ENCODE measurements at regions not wholly inside any gene's neighbourhood (a gene's known extent, or its start where the extent isn't known, plus 50 kb on each side); places are given as distances from the start of the nearest gene placed in this dataset.
"Not testable (repeated sequence)": the region's sequence is repeated elsewhere in the genome, so short reads cannot be mapped to it uniquely, and the experiment has no call there.

GRCh38 chr4:59560141-59560648, 1639.9 kb upstream of the ADGRL3 start:
- H3K27ac ChIP-seq, H3K4me3 ChIP-seq: not testable (repeated sequence)

GRCh38 chr4:59565836-59566235, 1634.3 kb upstream of the ADGRL3 start:
- no peak overlapping the region for H3K4me3 ChIP-seq
- no peak overlapping the region for H3K27ac ChIP-seq

GRCh38 chr4:59570860-59571476, 1629.2 kb upstream of the ADGRL3 start:
- no peak overlapping the region for H3K27ac ChIP-seq

GRCh38 chr4:59571805-59572430, 1628.2 kb upstream of the ADGRL3 start:
- no peak overlapping the region for H3K27ac ChIP-seq
- no peak overlapping the region for H3K4me3 ChIP-seq

More at GRCh38 chr4:59570860-59571476, 1629.2 kb upstream of the ADGRL3 start:
- H3K4me3 ChIP-seq, result no peak overlapping the region

GRCh38 chr4:59583845-59584568, 1616.1 kb upstream of the ADGRL3 start:
- Histone ChIP-seq H3K4me3 (no peak overlapping the region), H3K27ac (no peak overlapping the region)

- no peak overlapping the region for H3K4me3 ChIP-seq
- H3K27ac ChIP-seq, result no peak overlapping the region
Measured at GRCh38 chr4:59597536-59598329, 1602.4 kb upstream of the ADGRL3 start.

GRCh38 chr4:59598330-59598618, 1601.9 kb upstream of the ADGRL3 start:
- Histone ChIP-seq H3K4me3 (no peak overlapping the region), H3K27ac (no peak overlapping the region)

- Histone ChIP-seq H3K4me3 (no peak overlapping the region), H3K27ac (no peak overlapping the region)
Measured at GRCh38 chr4:59608466-59608865, 1591.7 kb upstream of the ADGRL3 start.

GRCh38 chr4:59612235-59612634, 1587.9 kb upstream of the ADGRL3 start:
- H3K4me3 ChIP-seq, result no peak overlapping the region
- no peak overlapping the region for H3K27ac ChIP-seq

- H3K4me3 ChIP-seq, result no peak overlapping the region
- H3K27ac ChIP-seq, result no peak overlapping the region
Measured at GRCh38 chr4:59615316-59615715, 1584.8 kb upstream of the ADGRL3 start.

GRCh38 chr4:59629348-59629747, 1570.8 kb upstream of the ADGRL3 start:
- Histone ChIP-seq H3K27ac (no peak overlapping the region), H3K4me3 (no peak overlapping the region)

- Histone ChIP-seq H3K4me3 (no peak overlapping the region), H3K27ac (no peak overlapping the region)
Measured at GRCh38 chr4:59630235-59630634, 1569.9 kb upstream of the ADGRL3 start.

- no peak overlapping the region for H3K27ac ChIP-seq
- H3K4me3 ChIP-seq, result no peak overlapping the region
Measured at GRCh38 chr4:59630922-59631321, 1569.2 kb upstream of the ADGRL3 start.

- no peak overlapping the region for H3K4me3 ChIP-seq
- H3K27ac ChIP-seq, result no peak overlapping the region
Measured at GRCh38 chr4:59637596-59637995, 1562.5 kb upstream of the ADGRL3 start.

GRCh38 chr4:59643682-59644081, 1556.4 kb upstream of the ADGRL3 start:
- Histone ChIP-seq H3K27ac (no peak overlapping the region), H3K4me3 (no peak overlapping the region)

GRCh38 chr4:59644765-59645164, 1555.4 kb upstream of the ADGRL3 start:
- Histone ChIP-seq H3K4me3 (no peak overlapping the region), H3K27ac (no peak overlapping the region)

GRCh38 chr4:59646082-59646481, 1554.0 kb upstream of the ADGRL3 start:
- H3K4me3 ChIP-seq, result no peak overlapping the region
- no peak overlapping the region for H3K27ac ChIP-seq

- Histone ChIP-seq H3K4me3 (no peak overlapping the region), H3K27ac (no peak overlapping the region)
Measured at GRCh38 chr4:59647011-59647410, 1553.1 kb upstream of the ADGRL3 start.

- Histone ChIP-seq H3K4me3 (no peak overlapping the region), H3K27ac (no peak overlapping the region)
Measured at GRCh38 chr4:59647500-59647899, 1552.6 kb upstream of the ADGRL3 start.

GRCh38 chr4:59650861-59651260, 1549.3 kb upstream of the ADGRL3 start:
- Histone ChIP-seq H3K27ac (no peak overlapping the region), H3K4me3 (no peak overlapping the region)

Data from skin epidermis (tissue), 12 donors.